Body of pancreas (tissue), 4 donors: ENCODE measurements at regions not wholly inside any gene's neighbourhood (a gene's known extent, or its start where the extent isn't known, plus 50 kb on each side); places are given as distances from the start of the nearest gene placed in this dataset.

Experiments
- ATAC-seq: fragments of 150-250 bp; one replicate; pipeline ENCODE4 v1.9.1; 2016
- DNase-seq, 4 donors: peaks; one replicate each; pipeline ENCODE4 v3.0.0-alpha.2; 2019
- H3K27ac ChIP-seq, 4 donors: fragments of 200-600 bp; sonication (generic); 1 replicate in 3 of 4; 2 replicates in 1 of 4; pipeline versions ENCODE4 v1.5.1 to v1.6.1; 2016 to 2019; ENCODE audit warnings: mild to moderate bottlenecking in 1 of 4, mixed read lengths in 1 of 4, moderate library complexity in 1 of 4
- H3K27me3 ChIP-seq, 2 donors: fragments of 200-600 bp; sonication (generic); one replicate each; pipeline ENCODE4 v1.6.0; 2016; ENCODE audit warnings: mild to moderate bottlenecking in 1 of 2
- H3K36me3 ChIP-seq, 2 donors: fragments of 200-600 bp; sonication (generic); replicated peaks in 1 of 2; 2 replicates each; pipeline ENCODE4 v1.5.1; 2016; ENCODE audit warnings: low read depth in 2 of 2; ENCODE audit not compliant: insufficient read depth in 1 of 2
- H3K4me1 ChIP-seq: fragments of 200-600 bp; sonication (generic); one replicate; pipeline ENCODE4 v1.6.0; 2016
- H3K4me3 ChIP-seq, 2 donors: fragments of 200-600 bp; sonication (generic); 1 replicate in 1 of 2; 2 replicates in 1 of 2; pipeline ENCODE4 v1.5.1; 2016 to 2019
- H3K9me3 ChIP-seq, 3 donors: fragments of 200-600 bp; sonication (generic); 1 replicate in 2 of 3; 2 replicates in 1 of 3; pipeline ENCODE4 v1.5.1; 2016
- POLR2A ChIP-seq, 3 donors: fragments of 450-650 bp; IDR thresholded peaks; one replicate each; pipeline ENCODE4 v1.6.1; 2016; ENCODE audit warnings: antibody characterized with exemption in 3 of 3, mild to moderate bottlenecking in 2 of 3
- WGBS, 2 donors: methylation state at CpG; one replicate each; pipeline ENCODE4 v1.1.5; 2017; 5-methylcytosine and 5-hydroxymethylcytosine counted together
- intact Hi-C: fragments of 100-400 bp; cut with DNase I; formaldehyde crosslinking; loops from one replicate; pipeline ENCODE4 v1.15.1; 2023
- TF ChIP-seq, protein P1 (sequence below), 7 experiments: fragments of 450-650 bp in 4 of 7; fragments of 200-600 bp in 3 of 7; sonication (generic) in 3 of 7; IDR thresholded peaks; one replicate each; pipeline ENCODE4 v1.5.1; 2016 to 2019; ENCODE audit warnings: antibody characterized with exemption in 7 of 7

GRCh38 chr3:73707772-73708171 lies 83.0 kb upstream of the PDZRN3 start:
- DNase-seq = no peak
- Histone ChIP-seq H3K4me1 (no peaks in the 10 kb centered on the region), H3K27me3 (no peaks in the 10 kb centered on the region), H3K9me3 (no peaks in the 10 kb centered on the region), H3K36me3 (no peaks in the 10 kb centered on the region), H3K27ac (no peak overlapping the region), H3K4me3 (no peak overlapping the region)
- intact Hi-C loops = no loop called here
- WGBS, 2 donors = 69 to 81% methylated on average over 2 of the region's 2 CpGs
- ATAC-seq = no peak
- TF ChIP-seq, protein P1, sequence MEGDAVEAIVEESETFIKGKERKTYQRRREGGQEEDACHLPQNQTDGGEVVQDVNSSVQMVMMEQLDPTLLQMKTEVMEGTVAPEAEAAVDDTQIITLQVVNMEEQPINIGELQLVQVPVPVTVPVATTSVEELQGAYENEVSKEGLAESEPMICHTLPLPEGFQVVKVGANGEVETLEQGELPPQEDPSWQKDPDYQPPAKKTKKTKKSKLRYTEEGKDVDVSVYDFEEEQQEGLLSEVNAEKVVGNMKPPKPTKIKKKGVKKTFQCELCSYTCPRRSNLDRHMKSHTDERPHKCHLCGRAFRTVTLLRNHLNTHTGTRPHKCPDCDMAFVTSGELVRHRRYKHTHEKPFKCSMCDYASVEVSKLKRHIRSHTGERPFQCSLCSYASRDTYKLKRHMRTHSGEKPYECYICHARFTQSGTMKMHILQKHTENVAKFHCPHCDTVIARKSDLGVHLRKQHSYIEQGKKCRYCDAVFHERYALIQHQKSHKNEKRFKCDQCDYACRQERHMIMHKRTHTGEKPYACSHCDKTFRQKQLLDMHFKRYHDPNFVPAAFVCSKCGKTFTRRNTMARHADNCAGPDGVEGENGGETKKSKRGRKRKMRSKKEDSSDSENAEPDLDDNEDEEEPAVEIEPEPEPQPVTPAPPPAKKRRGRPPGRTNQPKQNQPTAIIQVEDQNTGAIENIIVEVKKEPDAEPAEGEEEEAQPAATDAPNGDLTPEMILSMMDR (IDR thresholded peaks at IDR 0.05) = no peak
- no peak for TF ChIP-seq POLR2A (IDR thresholded peaks at IDR 0.05)

- H3K9me3 ChIP-seq = no peaks in the 10 kb centered on the region
- WGBS, 2 donors = 67 to 100% methylated on average over 1 of the region's 1 CpG
- no peaks in the 10 kb centered on the region for H3K27me3 ChIP-seq
- intact Hi-C loops = no loop called here
- TF ChIP-seq, protein P1 (IDR thresholded peaks at IDR 0.05) = no peak
- no peak for TF ChIP-seq POLR2A (IDR thresholded peaks at IDR 0.05)
- no peaks in the 10 kb centered on the region for H3K4me1 ChIP-seq
- ATAC-seq = no peak
- no peak overlapping the region for H3K4me3 ChIP-seq
- DNase-seq = no peak
- no peak overlapping the region for H3K27ac ChIP-seq
- H3K36me3 ChIP-seq = no peaks in the 10 kb centered on the region
Measured at GRCh38 chr3:73706771-73707170, 82.0 kb upstream of the PDZRN3 start.

- H3K4me3 ChIP-seq = no peak overlapping the region
- H3K36me3 ChIP-seq = no peaks in the 10 kb centered on the region
- WGBS, 2 donors = 52 to 59% methylated on average over 1 of the region's 1 CpG
- DNase-seq = no peak
- no peaks in the 10 kb centered on the region for H3K9me3 ChIP-seq
- no peaks in the 10 kb centered on the region for H3K4me1 ChIP-seq
- no peak overlapping the region for H3K27ac ChIP-seq
- intact Hi-C loops = no loop called here
- H3K27me3 ChIP-seq = no peaks in the 10 kb centered on the region
- TF ChIP-seq POLR2A (IDR thresholded peaks at IDR 0.05) = no peak
- TF ChIP-seq, protein P1 (IDR thresholded peaks at IDR 0.05) = no peak
- ATAC-seq = no peak
Measured at GRCh38 chr3:73705792-73706191, 81.1 kb upstream of the PDZRN3 start.

- DNase-seq (no peak), ATAC-seq (no peak)
- TF ChIP-seq, protein P1 (IDR thresholded peaks at IDR 0.05) = no peak
- TF ChIP-seq POLR2A (IDR thresholded peaks at IDR 0.05) = no peak
- Histone ChIP-seq H3K27me3 (no peaks in the 10 kb centered on the region), H3K9me3 (no peaks in the 10 kb centered on the region), H3K36me3 (no peaks in the 10 kb centered on the region), H3K4me3 (no peak overlapping the region), H3K4me1 (no peaks in the 10 kb centered on the region), H3K27ac (no peak overlapping the region)
- intact Hi-C loops = no loop called here
Measured at GRCh38 chr3:73699327-73699726, 74.6 kb upstream of the PDZRN3 start.

DNA sequence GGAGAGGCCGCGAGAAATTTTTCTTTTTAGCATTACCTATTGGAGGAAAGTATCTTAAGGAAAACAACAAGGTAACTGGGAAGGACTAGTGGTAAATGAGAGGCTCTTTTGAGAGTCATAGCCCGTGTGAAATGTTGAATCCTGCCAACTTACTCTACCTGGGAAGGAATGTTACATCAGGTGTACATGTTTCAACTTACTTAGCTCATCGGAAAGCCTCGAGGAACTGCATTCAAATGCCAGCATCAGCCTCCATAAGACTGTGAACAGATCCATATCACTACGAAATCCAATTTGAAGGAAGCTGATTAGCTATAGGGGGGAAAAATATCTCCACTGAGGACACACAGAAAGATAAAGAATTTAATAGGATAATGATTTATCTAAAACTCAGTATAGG lies 72.3 kb upstream of the PDZRN3 start:
- H3K27ac ChIP-seq = no peak overlapping the region
- no peaks in the 10 kb centered on the region for H3K4me1 ChIP-seq
- DNase-seq (no peak), ATAC-seq (no peak)
- intact Hi-C loops = no loop called here
- no peak overlapping the region for H3K4me3 ChIP-seq
- no peaks in the 10 kb centered on the region for H3K36me3 ChIP-seq
- no peaks in the 10 kb centered on the region for H3K9me3 ChIP-seq
- no peak for TF ChIP-seq POLR2A (IDR thresholded peaks at IDR 0.05)
- TF ChIP-seq, protein P1 (IDR thresholded peaks at IDR 0.05) = no peak
- WGBS, 2 donors = 68 to 70% methylated on average over 6 of the region's 6 CpGs
- no peaks in the 10 kb centered on the region for H3K27me3 ChIP-seq
